ENCODE measurements at regions not wholly inside any gene's neighbourhood (a gene's known extent, or its start where the extent isn't known, plus 50 kb on each side); places are given as distances from the start of the nearest gene placed in this dataset.

GRCh38 chr5:174626369-174626920 is 97.9 kb upstream of the MSX2 start:
- Histone ChIP-seq H3F3A (ENCODE audit: low read depth) (peaks cover 20% of the 10 kb centered on the region), H2AFZ (replicated peaks) (peak overlapping the region; percentile 73), H3K27me3 (no peaks in the 10 kb centered on the region), H3K27ac (peak overlapping the region; percentile 5), H3K9me3 (ENCODE audit: low read depth) (no peaks in the 10 kb centered on the region), H3K79me2 (ENCODE audit: low read depth) (no peaks in the 10 kb centered on the region), H3K4me2 (peak overlapping the region; percentile 49), H4K20me1 (ENCODE audit: low read depth) (no peaks in the 10 kb centered on the region), H3K36me3 (no peaks in the 10 kb centered on the region), H3K4me3 (no peak overlapping the region), H3K4me1 (peaks cover 28% of the 10 kb centered on the region), H3K9ac (no peak overlapping the region)
- Mint-ChIP-seq H3K4me1 (peaks cover 44% of the 10 kb centered on the region), H3K9me3 (peaks cover 2% of the 10 kb centered on the region), H3K36me3 (no peaks in the 10 kb centered on the region), H3K27me3 (ENCODE audit: insufficient read depth, low read depth) (peaks cover 13% of the 10 kb centered on the region), H3K4me3 (no peak overlapping the region), H3K27ac (peak overlapping the region; percentile 76)
- DNase-seq (ENCODE audit: low spot score), result no peak
- no peak for TF ChIP-seq EZH2 (IDR thresholded peaks at IDR 0.05)
- no peak for TF ChIP-seq EZH2phosphoT487 (IDR thresholded peaks at IDR 0.05)
- TF ChIP-seq CTCF (IDR thresholded peaks at IDR 0.05), result no peak

DNA sequence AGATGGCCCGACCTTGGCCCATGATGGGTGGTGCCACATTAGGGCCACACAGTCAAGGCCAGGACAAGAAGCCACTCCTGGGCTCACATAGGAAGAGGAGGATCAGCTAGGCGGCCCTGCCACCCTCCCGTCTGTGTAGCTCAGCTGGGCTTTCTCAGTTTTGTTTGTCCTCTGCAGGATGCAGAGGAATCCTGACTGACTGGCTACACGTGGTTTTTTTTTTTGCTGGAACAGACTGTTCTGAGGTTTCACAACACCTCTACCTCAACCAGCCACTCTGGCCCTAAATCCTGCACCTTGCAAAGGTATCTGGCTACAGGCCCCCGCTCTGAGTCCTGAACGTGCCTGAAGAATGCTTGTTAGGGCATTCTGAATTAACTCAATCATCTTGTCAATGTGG is 88.3 kb upstream of the MSX2 start:
- Mint-ChIP-seq H3K4me3 (no peak overlapping the region), H3K36me3 (no peaks in the 10 kb centered on the region), H3K4me1 (peaks cover 2% of the 10 kb centered on the region), H3K27me3 (ENCODE audit: insufficient read depth, low read depth) (peaks cover 7% of the 10 kb centered on the region), H3K9me3 (no peaks in the 10 kb centered on the region), H3K27ac (no peak overlapping the region)
- no peak for DNase-seq (ENCODE audit: low spot score)
- Histone ChIP-seq H3K9ac (no peak overlapping the region), H3K79me2 (ENCODE audit: low read depth) (no peaks in the 10 kb centered on the region), H3K9me3 (ENCODE audit: low read depth) (no peaks in the 10 kb centered on the region), H3K4me1 (no peaks in the 10 kb centered on the region), H4K20me1 (ENCODE audit: low read depth) (no peaks in the 10 kb centered on the region), H3F3A (ENCODE audit: low read depth) (no peaks in the 10 kb centered on the region), H3K27me3 (no peaks in the 10 kb centered on the region), H3K36me3 (no peaks in the 10 kb centered on the region), H3K27ac (no peak overlapping the region), H2AFZ (replicated peaks) (no peak overlapping the region), H3K4me3 (no peak overlapping the region), H3K4me2 (no peak overlapping the region)
- TF ChIP-seq CTCF (IDR thresholded peaks at IDR 0.05) (no peak), EZH2phosphoT487 (IDR thresholded peaks at IDR 0.05) (no peak), EZH2 (IDR thresholded peaks at IDR 0.05) (no peak)

GRCh38 chr5:174642816-174643405 is 81.5 kb upstream of the MSX2 start:
- H3K36me3 ChIP-seq, result no peaks in the 10 kb centered on the region
- Mint-ChIP-seq H3K27me3 (ENCODE audit: insufficient read depth, low read depth) (peaks cover 6% of the 10 kb centered on the region), H3K27ac (no peak overlapping the region), H3K4me1 (peaks cover 2% of the 10 kb centered on the region), H3K9me3 (peaks cover 8% of the 10 kb centered on the region), H3K36me3 (no peaks in the 10 kb centered on the region), H3K4me3 (no peak overlapping the region)
- no peaks in the 10 kb centered on the region for H4K20me1 ChIP-seq (ENCODE audit: low read depth)
- H3K9me3 ChIP-seq (ENCODE audit: low read depth), result no peaks in the 10 kb centered on the region
- no peaks in the 10 kb centered on the region for H3F3A ChIP-seq (ENCODE audit: low read depth)
- H3K4me2 ChIP-seq, result no peak overlapping the region
- no peak overlapping the region for H3K27ac ChIP-seq
- DNase-seq (ENCODE audit: low spot score), result no peak
- TF ChIP-seq EZH2 (IDR thresholded peaks at IDR 0.05) (no peak), EZH2phosphoT487 (IDR thresholded peaks at IDR 0.05) (no peak), CTCF (IDR thresholded peaks at IDR 0.05) (no peak)
- H2AFZ ChIP-seq (replicated peaks), result no peak overlapping the region
- H3K9ac ChIP-seq, result no peak overlapping the region
- H3K4me3 ChIP-seq, result no peak overlapping the region
- no peaks in the 10 kb centered on the region for H3K79me2 ChIP-seq (ENCODE audit: low read depth)
- no peaks in the 10 kb centered on the region for H3K27me3 ChIP-seq
- no peaks in the 10 kb centered on the region for H3K4me1 ChIP-seq

All from neural progenitor cell (in vitro differentiated cells).